GM23338 (cell line): ENCODE measurements at regions not wholly inside any gene's neighbourhood (a gene's known extent, or its start where the extent isn't known, plus 50 kb on each side); places are given as distances from the start of the nearest gene placed in this dataset.

Source experiments
- ATAC-seq: fragments of 200-7000 bp; cut with Tn5 transposase; 3 replicates; pipeline ENCODE4 v1.9.1; 2020
- DNase-seq: peaks from one replicate; pipeline ENCODE4 v3.0.0-alpha.2; 2015; ENCODE audit warnings: low spot score
- H2AFZ ChIP-seq: fragments of 200-600 bp; sonication (generic); 2 replicates; pipeline ENCODE4 v1.8.0; 2016; ENCODE audit warnings: antibody characterized with exemption, mild to moderate bottlenecking, moderate library complexity
- H3F3A ChIP-seq: fragments of 200-600 bp; sonication (generic); replicated peaks from 2 replicates; pipeline ENCODE4 v1.8.0; 2017; ENCODE audit warnings: antibody characterized with exemption, mixed run types, low read depth
- H3K27ac ChIP-seq: fragments of 200-600 bp; sonication (generic); 2 replicates; pipeline ENCODE4 v1.6.1; 2016; ENCODE audit warnings: low read depth
- H3K27me3 ChIP-seq: fragments of 200-600 bp; sonication (generic); 2 replicates; pipeline ENCODE4 v1.8.0; 2016; ENCODE audit warnings: mild to moderate bottlenecking, mixed run types, moderate library complexity; ENCODE audit not compliant: insufficient read depth
- H3K36me3 ChIP-seq: fragments of 200-600 bp; sonication (generic); 2 replicates; pipeline ENCODE4 v1.8.0; 2016; ENCODE audit warnings: mild to moderate bottlenecking; ENCODE audit not compliant: insufficient read depth
- H3K4me1 ChIP-seq: fragments of 200-600 bp; sonication (generic); 2 replicates; pipeline ENCODE4 v1.8.0; 2016; ENCODE audit warnings: mild to moderate bottlenecking, moderate library complexity; ENCODE audit not compliant: insufficient read depth
- H3K4me2 ChIP-seq: fragments of 200-600 bp; sonication (generic); 2 replicates; pipeline ENCODE4 v1.7.1; 2017; ENCODE audit warnings: mixed run types
- H3K4me3 ChIP-seq: fragments of 200-600 bp; sonication (generic); 2 replicates; pipeline ENCODE4 v1.6.1; 2016; ENCODE audit warnings: mixed run types
- H3K79me2 ChIP-seq: fragments of 200-600 bp; sonication (generic); replicated peaks from 2 replicates; pipeline ENCODE4 v1.8.0; 2017; ENCODE audit warnings: mild to moderate bottlenecking; ENCODE audit not compliant: insufficient read depth
- H3K9me2 ChIP-seq: fragments of 200-600 bp; sonication (generic); 2 replicates; pipeline ENCODE4 v1.8.0; 2017; ENCODE audit not compliant: insufficient read depth
- H4K20me1 ChIP-seq: fragments of 200-600 bp; sonication (generic); replicated peaks from 2 replicates; pipeline ENCODE4 v1.8.0; 2017; ENCODE audit warnings: mild to moderate bottlenecking; ENCODE audit not compliant: insufficient read depth
- H3K27ac Mint-ChIP-seq: 2 replicates; pipeline ENCODE4 v1.8.0; 2020; ENCODE audit warnings: inconsistent platforms, mild to moderate bottlenecking, moderate library complexity, mixed read lengths
- H3K27me3 Mint-ChIP-seq: 3 replicates; pipeline ENCODE4 v1.8.0; 2022; ENCODE audit warnings: low read depth, mild to moderate bottlenecking, moderate library complexity, mixed read lengths, inconsistent platforms; ENCODE audit not compliant: insufficient read depth, poor library complexity
- H3K36me3 Mint-ChIP-seq: 3 replicates; pipeline ENCODE4 v1.8.0; 2021; ENCODE audit warnings: low read depth, mild to moderate bottlenecking, inconsistent platforms, moderate library complexity, mixed read lengths
- H3K4me1 Mint-ChIP-seq: 3 replicates; pipeline ENCODE4 v1.8.0; 2020; ENCODE audit warnings: mild to moderate bottlenecking, inconsistent platforms, mixed read lengths
- H3K4me3 Mint-ChIP-seq: 3 replicates; pipeline ENCODE4 v1.8.0; 2021; ENCODE audit warnings: moderate library complexity, mild to moderate bottlenecking, inconsistent platforms, mixed read lengths
- H3K9me3 Mint-ChIP-seq: 3 replicates; pipeline ENCODE4 v1.8.0; 2020; ENCODE audit warnings: moderate library complexity, mild to moderate bottlenecking, inconsistent platforms, mixed read lengths
- CREB1 ChIP-seq: fragments of 250-450 bp; sonication (Bioruptor Pico); IDR thresholded peaks from 2 replicates; pipeline ENCODE4 v1.5.0; 2020; ENCODE audit warnings: low read depth, mild to moderate bottlenecking, moderate library complexity
- CTCF ChIP-seq, 2 experiments: fragments of 200-600 bp in 1 of 2; sonication (generic) in 1 of 2; conservative IDR thresholded peaks; 2 replicates each; pipeline versions ENCODE4 v1.5.1 to v1.6.1; 2016 to 2017; ENCODE audit warnings: antibody characterized with exemption in 2 of 2, low read depth in 2 of 2, mild to moderate bottlenecking in 2 of 2, moderate library complexity in 1 of 2
- ETS1 ChIP-seq: IDR thresholded peaks from 2 replicates; pipeline ENCODE4 v1.6.1; 2016; ENCODE audit warnings: antibody characterized with exemption
- EZH2phosphoT487 ChIP-seq: fragments of 200-600 bp; sonication (generic); IDR thresholded peaks from one replicate; pipeline ENCODE4 v1.8.1; 2018; ENCODE audit warnings: antibody characterized with exemption; ENCODE audit not compliant: unreplicated experiment
- ZNF114 ChIP-seq: fragments of 250-450 bp; sonication (Bioruptor Pico); IDR thresholded peaks from 2 replicates; pipeline ENCODE4 v1.5.0; 2020; ENCODE audit warnings: mild to moderate bottlenecking, moderate library complexity
- ZNF331 ChIP-seq: fragments of 250-450 bp; sonication (Bioruptor Pico); IDR thresholded peaks from 2 replicates; pipeline ENCODE4 v1.5.0; 2020; ENCODE audit warnings: low read depth, mild to moderate bottlenecking, moderate library complexity
- TF ChIP-seq, protein P1 (sequence below): fragments of 250-450 bp; sonication (Bioruptor Pico); IDR thresholded peaks from 2 replicates; pipeline ENCODE4 v1.5.0; 2020; ENCODE audit warnings: mild to moderate bottlenecking, moderate library complexity

DNA sequence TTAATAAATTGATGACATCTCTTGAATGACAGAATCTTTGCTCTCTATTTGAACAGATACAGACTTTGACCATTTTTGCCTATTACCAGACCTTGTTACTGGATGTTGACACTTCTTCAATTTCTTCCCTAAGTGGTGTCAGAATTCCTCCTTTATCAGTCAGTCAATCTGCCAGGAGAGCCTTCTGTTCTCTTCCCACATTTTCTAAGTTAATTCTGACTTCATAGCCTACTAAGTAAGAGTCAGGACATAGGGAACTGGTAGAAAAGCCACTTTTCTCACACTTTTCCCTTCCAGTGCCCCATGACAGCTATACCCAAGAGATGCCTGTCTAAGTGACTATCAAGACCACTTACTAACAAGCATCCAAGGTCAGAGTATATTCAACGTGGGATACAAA, 1187.5 kb upstream of the NXPH2 start:
- no peak overlapping the region for H3K4me3 Mint-ChIP-seq
- TF ChIP-seq ETS1 = no peak
- TF ChIP-seq, protein P1, sequence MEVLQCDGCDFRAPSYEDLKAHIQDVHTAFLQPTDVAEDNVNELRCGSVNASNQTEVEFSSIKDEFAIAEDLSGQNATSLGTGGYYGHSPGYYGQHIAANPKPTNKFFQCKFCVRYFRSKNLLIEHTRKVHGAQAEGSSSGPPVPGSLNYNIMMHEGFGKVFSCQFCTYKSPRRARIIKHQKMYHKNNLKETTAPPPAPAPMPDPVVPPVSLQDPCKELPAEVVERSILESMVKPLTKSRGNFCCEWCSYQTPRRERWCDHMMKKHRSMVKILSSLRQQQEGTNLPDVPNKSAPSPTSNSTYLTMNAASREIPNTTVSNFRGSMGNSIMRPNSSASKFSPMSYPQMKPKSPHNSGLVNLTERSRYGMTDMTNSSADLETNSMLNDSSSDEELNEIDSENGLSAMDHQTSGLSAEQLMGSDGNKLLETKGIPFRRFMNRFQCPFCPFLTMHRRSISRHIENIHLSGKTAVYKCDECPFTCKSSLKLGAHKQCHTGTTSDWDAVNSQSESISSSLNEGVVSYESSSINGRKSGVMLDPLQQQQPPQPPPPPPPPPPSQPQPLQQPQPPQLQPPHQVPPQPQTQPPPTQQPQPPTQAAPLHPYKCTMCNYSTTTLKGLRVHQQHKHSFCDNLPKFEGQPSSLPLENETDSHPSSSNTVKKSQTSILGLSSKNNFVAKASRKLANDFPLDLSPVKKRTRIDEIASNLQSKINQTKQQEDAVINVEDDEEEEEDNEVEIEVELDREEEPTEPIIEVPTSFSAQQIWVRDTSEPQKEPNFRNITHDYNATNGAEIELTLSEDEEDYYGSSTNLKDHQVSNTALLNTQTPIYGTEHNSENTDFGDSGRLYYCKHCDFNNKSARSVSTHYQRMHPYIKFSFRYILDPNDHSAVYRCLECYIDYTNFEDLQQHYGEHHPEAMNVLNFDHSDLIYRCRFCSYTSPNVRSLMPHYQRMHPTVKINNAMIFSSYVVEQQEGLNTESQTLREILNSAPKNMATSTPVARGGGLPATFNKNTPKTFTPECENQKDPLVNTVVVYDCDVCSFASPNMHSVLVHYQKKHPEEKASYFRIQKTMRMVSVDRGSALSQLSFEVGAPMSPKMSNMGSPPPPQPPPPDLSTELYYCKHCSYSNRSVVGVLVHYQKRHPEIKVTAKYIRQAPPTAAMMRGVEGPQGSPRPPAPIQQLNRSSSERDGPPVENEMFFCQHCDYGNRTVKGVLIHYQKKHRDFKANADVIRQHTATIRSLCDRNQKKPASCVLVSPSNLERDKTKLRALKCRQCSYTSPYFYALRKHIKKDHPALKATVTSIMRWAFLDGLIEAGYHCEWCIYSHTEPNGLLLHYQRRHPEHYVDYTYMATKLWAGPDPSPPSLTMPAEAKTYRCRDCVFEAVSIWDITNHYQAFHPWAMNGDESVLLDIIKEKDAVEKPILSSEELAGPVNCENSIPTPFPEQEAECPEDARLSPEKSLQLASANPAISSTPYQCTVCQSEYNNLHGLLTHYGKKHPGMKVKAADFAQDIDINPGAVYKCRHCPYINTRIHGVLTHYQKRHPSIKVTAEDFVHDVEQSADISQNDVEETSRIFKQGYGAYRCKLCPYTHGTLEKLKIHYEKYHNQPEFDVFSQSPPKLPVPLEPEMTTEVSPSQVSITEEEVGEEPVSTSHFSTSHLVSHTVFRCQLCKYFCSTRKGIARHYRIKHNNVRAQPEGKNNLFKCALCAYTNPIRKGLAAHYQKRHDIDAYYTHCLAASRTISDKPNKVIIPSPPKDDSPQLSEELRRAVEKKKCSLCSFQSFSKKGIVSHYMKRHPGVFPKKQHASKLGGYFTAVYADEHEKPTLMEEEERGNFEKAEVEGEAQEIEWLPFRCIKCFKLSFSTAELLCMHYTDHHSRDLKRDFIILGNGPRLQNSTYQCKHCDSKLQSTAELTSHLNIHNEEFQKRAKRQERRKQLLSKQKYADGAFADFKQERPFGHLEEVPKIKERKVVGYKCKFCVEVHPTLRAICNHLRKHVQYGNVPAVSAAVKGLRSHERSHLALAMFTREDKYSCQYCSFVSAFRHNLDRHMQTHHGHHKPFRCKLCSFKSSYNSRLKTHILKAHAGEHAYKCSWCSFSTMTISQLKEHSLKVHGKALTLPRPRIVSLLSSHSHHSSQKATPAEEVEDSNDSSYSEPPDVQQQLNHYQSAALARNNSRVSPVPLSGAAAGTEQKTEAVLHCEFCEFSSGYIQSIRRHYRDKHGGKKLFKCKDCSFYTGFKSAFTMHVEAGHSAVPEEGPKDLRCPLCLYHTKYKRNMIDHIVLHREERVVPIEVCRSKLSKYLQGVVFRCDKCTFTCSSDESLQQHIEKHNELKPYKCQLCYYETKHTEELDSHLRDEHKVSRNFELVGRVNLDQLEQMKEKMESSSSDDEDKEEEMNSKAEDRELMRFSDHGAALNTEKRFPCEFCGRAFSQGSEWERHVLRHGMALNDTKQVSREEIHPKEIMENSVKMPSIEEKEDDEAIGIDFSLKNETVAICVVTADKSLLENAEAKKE (CRISPR knock-in tag) = no peak
- no peak for TF ChIP-seq ZNF114 (CRISPR knock-in tag)
- no peak for TF ChIP-seq ZNF331 (CRISPR knock-in tag)
- no peak for TF ChIP-seq EZH2phosphoT487
- TF ChIP-seq CTCF (conservative IDR thresholded peaks at IDR 0.05; ENCODE audit: low read depth in 2 of 2) = no peak
- no peak for TF ChIP-seq CREB1 (CRISPR knock-in tag)
- no peaks in the 10 kb centered on the region for H3F3A ChIP-seq
- H3K4me1 ChIP-seq = no peaks in the 10 kb centered on the region
- H3K36me3 Mint-ChIP-seq = no peaks in the 10 kb centered on the region; the same call in 2 of the 3 replicates
- no peaks in the 10 kb centered on the region for H3K27me3 ChIP-seq
- H3K79me2 ChIP-seq = no peaks in the 10 kb centered on the region
- H3K4me3 ChIP-seq = no peak overlapping the region
- no peaks in the 10 kb centered on the region for H3K36me3 ChIP-seq
- no peak overlapping the region for H3K27ac Mint-ChIP-seq
- H4K20me1 ChIP-seq = no peaks in the 10 kb centered on the region
- H3K9me2 ChIP-seq = no peaks in the 10 kb centered on the region
- no peaks in the 10 kb centered on the region for H3K4me1 Mint-ChIP-seq
- DNase-seq (no peak), ATAC-seq (no peak)
- no peak overlapping the region for H2AFZ ChIP-seq
- H3K27ac ChIP-seq = no peak overlapping the region
- H3K9me3 Mint-ChIP-seq = no peaks in the 10 kb centered on the region
- H3K4me2 ChIP-seq = no peak overlapping the region
- peaks cover 4% of the 10 kb centered on the region for H3K27me3 Mint-ChIP-seq
